ENCODE measurements at regions not wholly inside any gene's neighbourhood (a gene's known extent, or its start where the extent isn't known, plus 50 kb on each side); places are given as distances from the start of the nearest gene placed in this dataset.
"Not testable (repeated sequence)": the region's sequence is repeated elsewhere in the genome, so short reads cannot be mapped to it uniquely, and the experiment has no call there.

GRCh38 chr5:96330530-96331140, 102.4 kb downstream of the PCSK1 start:
- H3K27me3 Mint-ChIP-seq (ENCODE audit: low read depth) = peaks cover 13% of the 10 kb centered on the region
- intact Hi-C loops (cut with micrococcal nuclease) = loop anchor here (1.0 kb wide), 1 partner anchor 23 kb away; no protein-coding TSS in a partner anchor
- no peaks in the 10 kb centered on the region for H3K36me3 Mint-ChIP-seq (ENCODE audit: low read depth)
- no peak overlapping the region for H3K27ac Mint-ChIP-seq
- CTCF ChIA-PET = interaction anchor here (0.7 to 1.2 kb wide), 2 partner anchors 12 to 14 kb away, joined by 3 to 4 read pairs; no protein-coding TSS in a partner anchor
- H3K4me1 Mint-ChIP-seq (ENCODE audit: low read depth) = peaks cover 3% of the 10 kb centered on the region
- no peak overlapping the region for H3K4me3 Mint-ChIP-seq
- no peaks in the 10 kb centered on the region for H3K9me3 Mint-ChIP-seq
- no peak for DNase-seq

- Mint-ChIP-seq H3K4me3 (no peak overlapping the region), H3K27ac (no peak overlapping the region), H3K9me3 (no peaks in the 10 kb centered on the region), H3K36me3 (ENCODE audit: low read depth) (no peaks in the 10 kb centered on the region), H3K27me3 (ENCODE audit: low read depth) (peaks cover 13% of the 10 kb centered on the region), H3K4me1 (ENCODE audit: low read depth) (peaks cover 3% of the 10 kb centered on the region)
- CTCF ChIA-PET = interaction anchor here (0.7 to 1.2 kb wide), 2 partner anchors 13 to 15 kb away, joined by 3 to 4 read pairs; no protein-coding TSS in a partner anchor
- no peak for DNase-seq
- intact Hi-C loops (cut with micrococcal nuclease) = loop anchor here (1.0 kb wide), 1 partner anchor 23 kb away; no protein-coding TSS in a partner anchor
These were observed 103.0 kb downstream of the PCSK1 start for GRCh38 chr5:96329886-96330529.

GRCh38 chr5:96329289-96329688, 103.8 kb downstream of the PCSK1 start:
- intact Hi-C loops (cut with micrococcal nuclease) = no loop called here
- Mint-ChIP-seq H3K9me3 (no peaks in the 10 kb centered on the region), H3K27me3 (ENCODE audit: low read depth) (peaks cover 13% of the 10 kb centered on the region), H3K4me3 (no peak overlapping the region), H3K4me1 (ENCODE audit: low read depth) (peaks cover 3% of the 10 kb centered on the region), H3K27ac (no peak overlapping the region), H3K36me3 (ENCODE audit: low read depth) (no peaks in the 10 kb centered on the region)
- DNase-seq = no peak
- CTCF ChIA-PET = interaction anchor here (1.0 kb wide), 1 partner anchor 67 kb away, joined by 3 read pairs; no protein-coding TSS in a partner anchor

- H3K27ac Mint-ChIP-seq = no peak overlapping the region
- H3K36me3 Mint-ChIP-seq (ENCODE audit: low read depth) = no peaks in the 10 kb centered on the region
- CTCF ChIA-PET = interaction anchor here (0.5 to 1.2 kb wide), 2 partner anchors 360 to 474 kb away, joined by 3 read pairs; no protein-coding TSS in a partner anchor
- no peak overlapping the region for H3K4me3 Mint-ChIP-seq
- peaks cover 3% of the 10 kb centered on the region for H3K4me1 Mint-ChIP-seq (ENCODE audit: low read depth)
- no peaks in the 10 kb centered on the region for H3K9me3 Mint-ChIP-seq
- peaks cover 11% of the 10 kb centered on the region for H3K27me3 Mint-ChIP-seq (ENCODE audit: low read depth)
- DNase-seq = no peak
- intact Hi-C loops (cut with micrococcal nuclease) = no loop called here
These were observed 105.3 kb downstream of the PCSK1 start for GRCh38 chr5:96327722-96328121.

- H3K36me3 Mint-ChIP-seq (ENCODE audit: low read depth) = no peaks in the 10 kb centered on the region
- no peak overlapping the region for H3K4me3 Mint-ChIP-seq
- CTCF ChIA-PET = no interaction called here
- H3K9me3 Mint-ChIP-seq = no peaks in the 10 kb centered on the region
- no peak overlapping the region for H3K27ac Mint-ChIP-seq
- H3K27me3 Mint-ChIP-seq (ENCODE audit: low read depth) = peaks cover 10% of the 10 kb centered on the region
- peaks cover 3% of the 10 kb centered on the region for H3K4me1 Mint-ChIP-seq (ENCODE audit: low read depth)
- intact Hi-C loops (cut with micrococcal nuclease) = no loop called here
- DNase-seq = no peak
These were observed 106.1 kb downstream of the PCSK1 start for GRCh38 chr5:96326902-96327301.

- intact Hi-C loops (cut with micrococcal nuclease) = no loop called here
- no peak for DNase-seq
- Mint-ChIP-seq H3K4me3 (no peak overlapping the region), H3K27ac (no peak overlapping the region), H3K4me1 (ENCODE audit: low read depth) (no peaks in the 10 kb centered on the region), H3K27me3 (ENCODE audit: low read depth) (peaks cover 3% of the 10 kb centered on the region), H3K36me3 (ENCODE audit: low read depth) (no peaks in the 10 kb centered on the region), H3K9me3 (no peaks in the 10 kb centered on the region)
- CTCF ChIA-PET = interaction anchor here (0.5 to 1.5 kb wide), 2 partner anchors 11 to 249 kb away, joined by 3 to 4 read pairs; no protein-coding TSS in a partner anchor
These were observed 108.3 kb downstream of the PCSK1 start for GRCh38 chr5:96324708-96325107.

GRCh38 chr5:96322865-96323264, 110.2 kb downstream of the PCSK1 start:
- Mint-ChIP-seq H3K36me3 (ENCODE audit: low read depth) (no peaks in the 10 kb centered on the region), H3K4me1 (ENCODE audit: low read depth) (no peaks in the 10 kb centered on the region), H3K4me3 (no peak overlapping the region), H3K27ac (no peak overlapping the region), H3K9me3 (no peaks in the 10 kb centered on the region), H3K27me3 (ENCODE audit: low read depth) (peaks cover 3% of the 10 kb centered on the region)
- intact Hi-C loops (cut with micrococcal nuclease) = no loop called here
- no peak for DNase-seq
- CTCF ChIA-PET = interaction anchor here (0.6 to 1.0 kb wide), 4 partner anchors 12 to 246 kb away, joined by 3 to 5 read pairs (median 3); no protein-coding TSS in a partner anchor

GRCh38 chr5:96322217-96322616, 110.8 kb downstream of the PCSK1 start:
- H3K9me3 Mint-ChIP-seq = no peaks in the 10 kb centered on the region
- no peaks in the 10 kb centered on the region for H3K36me3 Mint-ChIP-seq (ENCODE audit: low read depth)
- no peaks in the 10 kb centered on the region for H3K4me1 Mint-ChIP-seq (ENCODE audit: low read depth)
- no peak overlapping the region for H3K4me3 Mint-ChIP-seq
- CTCF ChIA-PET = interaction anchor here (0.9 kb wide), 1 partner anchor 13 kb away, joined by 3 read pairs; no protein-coding TSS in a partner anchor
- no peak overlapping the region for H3K27ac Mint-ChIP-seq
- no peak for DNase-seq
- intact Hi-C loops (cut with micrococcal nuclease) = no loop called here
- H3K27me3 Mint-ChIP-seq (ENCODE audit: low read depth) = peaks cover 3% of the 10 kb centered on the region

GRCh38 chr5:96321345-96321744, 111.7 kb downstream of the PCSK1 start:
- no peak for DNase-seq

GRCh38 chr5:96320797-96321196, 112.3 kb downstream of the PCSK1 start:
- CTCF ChIA-PET = no interaction called here
- Mint-ChIP-seq H3K4me1 (ENCODE audit: low read depth) (no peaks in the 10 kb centered on the region), H3K4me3 (no peak overlapping the region), H3K27ac (no peak overlapping the region), H3K27me3 (ENCODE audit: low read depth) (no peaks in the 10 kb centered on the region), H3K9me3 (no peaks in the 10 kb centered on the region), H3K36me3 (ENCODE audit: low read depth) (no peaks in the 10 kb centered on the region)
- no peak for DNase-seq
- intact Hi-C loops (cut with micrococcal nuclease) = no loop called here

More at GRCh38 chr5:96321345-96321744, 111.7 kb downstream of the PCSK1 start:
- Mint-ChIP-seq H3K4me1 (ENCODE audit: low read depth) (no peaks in the 10 kb centered on the region), H3K27me3 (ENCODE audit: low read depth) (peaks cover 3% of the 10 kb centered on the region), H3K27ac (no peak overlapping the region), H3K4me3 (no peak overlapping the region), H3K9me3 (no peaks in the 10 kb centered on the region), H3K36me3 (ENCODE audit: low read depth) (no peaks in the 10 kb centered on the region)
- intact Hi-C loops (cut with micrococcal nuclease) = no loop called here
- CTCF ChIA-PET = no interaction called here

- H3K36me3 Mint-ChIP-seq (ENCODE audit: low read depth); H3K27ac Mint-ChIP-seq; H3K27me3 Mint-ChIP-seq (ENCODE audit: low read depth); H3K4me3 Mint-ChIP-seq; H3K4me1 Mint-ChIP-seq (ENCODE audit: low read depth); CTCF ChIA-PET; H3K9me3 Mint-ChIP-seq; DNase-seq; intact Hi-C loops (cut with micrococcal nuclease): not testable (repeated sequence)
These were observed 112.9 kb downstream of the PCSK1 start for GRCh38 chr5:96319981-96320739.

GRCh38 chr5:96318569-96319110, 114.4 kb downstream of the PCSK1 start:
- DNase-seq = no peak
- peaks cover 2% of the 10 kb centered on the region for H3K27me3 Mint-ChIP-seq (ENCODE audit: low read depth)
- no peak overlapping the region for H3K4me3 Mint-ChIP-seq
- H3K9me3 Mint-ChIP-seq = no peaks in the 10 kb centered on the region
- H3K36me3 Mint-ChIP-seq (ENCODE audit: low read depth) = no peaks in the 10 kb centered on the region
- no peaks in the 10 kb centered on the region for H3K4me1 Mint-ChIP-seq (ENCODE audit: low read depth)
- no peak overlapping the region for H3K27ac Mint-ChIP-seq
- intact Hi-C loops (cut with micrococcal nuclease) = no loop called here
- CTCF ChIA-PET = no interaction called here
